Stimulated activated CD8-positive, alpha-beta memory T cell treated with anti-CD3 and anti-CD28 coated beads, Interleukin-2, amount 100 ng/mL, for 48 hours (primary cell): ENCODE measurements at regions not wholly inside any gene's neighbourhood (a gene's known extent, or its start where the extent isn't known, plus 50 kb on each side); places are given as distances from the start of the nearest gene placed in this dataset.
"Not testable (repeated sequence)": the region's sequence is repeated elsewhere in the genome, so short reads cannot be mapped to it uniquely, and the experiment has no call there.

Experiments used
- DNase-seq, 2 donors: peaks; one replicate each; pipeline ENCODE4 v3.0.0-alpha.2; 2020; ENCODE audit warnings: low read depth in 2 of 2

DNA sequence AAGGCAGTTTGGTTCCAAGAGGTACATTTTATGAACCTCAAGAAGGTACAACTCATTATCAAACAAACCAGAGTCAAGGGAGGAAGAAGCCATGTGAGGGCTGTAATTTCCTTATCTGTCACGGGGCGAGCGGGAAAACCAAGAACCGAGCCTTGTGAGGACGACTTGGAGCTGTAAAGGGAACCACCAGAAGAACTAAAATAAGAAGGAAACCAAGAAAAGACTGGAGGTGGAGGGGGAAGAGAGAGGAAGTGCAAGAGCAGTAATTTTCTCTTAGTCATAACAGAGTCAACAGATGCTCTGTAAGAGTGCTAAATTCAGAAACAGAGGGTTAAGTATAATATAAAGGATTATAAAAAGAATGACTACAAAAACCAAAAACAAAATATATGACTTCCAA lies 127.1 kb downstream of the DIRAS2 start:
- no peak for DNase-seq

DNA sequence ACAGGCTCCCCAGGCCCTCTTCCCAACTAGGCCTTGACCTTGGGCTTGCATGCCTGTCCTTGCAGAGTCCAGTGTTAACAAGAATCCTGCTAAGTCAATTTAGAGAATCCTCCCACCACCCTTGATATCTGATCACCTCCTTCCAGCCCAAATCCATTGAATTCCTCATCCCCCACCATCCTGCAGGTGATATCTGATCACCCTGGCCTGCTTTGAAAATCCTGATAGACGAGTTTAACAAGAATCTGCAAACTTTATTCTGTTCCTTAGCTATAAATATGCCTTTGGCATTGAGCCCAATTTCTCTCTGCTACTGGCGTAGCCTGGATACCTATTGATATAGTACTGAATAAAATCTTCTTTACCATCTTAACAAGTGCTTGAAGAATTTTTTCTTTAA lies 125.5 kb downstream of the DIRAS2 start:
- no peak for DNase-seq

DNA sequence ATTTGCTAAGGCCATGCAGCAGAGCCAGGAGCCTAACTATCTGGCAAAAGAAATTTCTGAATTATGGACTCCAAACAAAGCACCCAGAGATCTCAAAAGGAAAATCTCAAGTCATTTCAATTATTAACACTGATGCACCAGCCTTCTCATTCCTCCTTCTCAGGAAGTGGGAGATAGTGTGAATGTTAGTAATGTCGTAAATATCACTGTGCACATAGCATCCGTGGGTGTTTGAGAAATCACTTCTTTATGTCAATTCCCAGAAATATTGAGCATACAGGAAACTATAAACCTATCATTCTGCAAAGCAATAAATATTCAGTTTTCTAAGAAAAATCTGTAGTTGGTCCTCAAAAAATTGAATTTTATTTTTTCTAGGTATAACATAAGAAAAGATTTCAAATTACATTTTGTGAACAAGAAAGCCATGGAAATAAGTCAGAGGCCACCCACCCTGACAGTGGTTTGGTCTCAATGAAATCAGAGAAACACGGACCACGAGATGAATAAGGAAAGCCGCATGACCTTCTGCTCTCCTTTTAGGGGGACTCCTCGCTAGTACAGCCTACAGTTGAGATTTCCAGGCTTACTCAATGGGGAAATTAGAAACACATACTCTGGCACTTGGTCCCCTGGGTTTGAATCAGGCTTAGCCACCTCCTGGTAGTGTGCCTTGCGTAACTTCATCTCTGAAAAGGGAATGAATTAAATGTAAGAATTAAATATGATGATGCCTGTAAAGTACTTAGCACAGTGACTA lies 120.6 kb downstream of the DIRAS2 start:
- no peak for DNase-seq

DNA sequence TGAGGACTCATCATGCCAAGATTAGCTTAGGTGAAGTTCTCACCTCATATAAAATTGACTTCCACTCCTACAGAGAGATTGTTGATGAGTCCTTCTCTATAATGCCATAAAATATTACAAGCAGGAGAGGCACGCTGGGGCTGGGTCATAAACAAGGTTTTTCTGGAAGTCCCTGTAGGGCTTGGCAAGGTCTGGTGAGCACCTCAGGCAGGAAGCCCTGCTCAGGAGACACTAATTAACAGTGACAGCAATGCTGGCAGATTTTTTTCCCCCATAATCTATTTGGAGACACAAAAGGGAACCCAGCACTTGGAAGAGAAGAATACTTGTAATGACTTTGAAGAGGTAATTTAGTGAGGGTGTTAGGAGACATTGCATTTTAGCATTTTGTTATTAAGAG lies 118.7 kb downstream of the DIRAS2 start:
- no peak for DNase-seq

DNA sequence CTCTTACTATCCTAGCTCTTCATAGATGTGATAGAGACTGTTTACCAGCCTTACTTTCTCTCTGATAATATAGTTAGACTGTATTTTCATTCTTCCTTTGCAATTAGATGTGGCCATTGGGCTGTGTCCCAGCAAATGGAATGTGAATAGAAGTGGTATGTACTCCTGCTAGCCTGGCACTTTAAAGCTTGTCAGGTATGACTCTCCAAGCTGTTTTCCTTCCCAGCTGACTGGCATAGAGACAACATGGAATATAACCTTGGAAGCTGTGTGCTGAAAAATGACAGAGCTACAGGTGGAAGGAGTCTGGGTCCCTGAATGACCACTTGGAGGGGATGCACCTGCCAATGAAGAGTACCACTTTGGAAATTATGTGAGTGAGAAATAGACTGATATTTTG lies 116.2 kb downstream of the DIRAS2 start:
- DNase-seq: no peak

DNA sequence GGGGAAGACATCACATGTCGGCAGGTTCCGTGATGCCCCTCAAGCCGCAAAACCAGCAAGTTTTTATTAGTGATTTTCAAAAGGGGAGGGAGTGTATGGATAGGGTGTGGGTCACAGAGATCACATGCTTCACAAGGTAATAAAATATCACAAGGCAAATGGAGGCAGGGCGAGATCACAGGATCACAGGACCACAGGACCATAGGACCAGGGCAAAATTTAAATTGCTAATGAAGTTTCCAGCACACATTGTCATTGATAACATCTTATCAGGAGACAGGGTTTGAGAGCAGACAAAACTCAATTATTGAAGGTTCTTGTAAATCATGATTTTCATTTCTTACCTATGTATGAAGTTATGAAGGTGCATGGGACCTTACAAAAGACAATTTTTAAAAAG lies 106.5 kb downstream of the DIRAS2 start:
- not testable (repeated sequence) for DNase-seq

DNA sequence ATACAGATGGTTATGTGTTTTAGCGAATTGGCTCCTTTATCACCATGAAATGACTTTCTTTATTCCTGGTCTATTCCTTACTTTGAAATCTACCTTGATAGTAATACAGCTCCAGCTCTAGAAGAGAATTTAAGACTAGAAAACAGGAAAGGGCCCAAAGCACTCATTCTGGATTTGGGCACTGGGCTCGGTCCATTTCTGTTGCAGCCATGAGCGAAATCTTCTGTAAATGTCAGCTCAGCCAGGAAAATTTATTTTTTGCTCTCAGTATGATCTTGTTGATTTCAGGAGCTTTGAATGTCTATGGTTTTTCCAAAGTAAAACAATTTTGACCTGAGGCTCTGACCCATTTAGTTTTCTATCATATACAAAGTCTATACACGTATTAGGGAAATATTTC lies 104.1 kb downstream of the DIRAS2 start:
- DNase-seq: no peak

DNA sequence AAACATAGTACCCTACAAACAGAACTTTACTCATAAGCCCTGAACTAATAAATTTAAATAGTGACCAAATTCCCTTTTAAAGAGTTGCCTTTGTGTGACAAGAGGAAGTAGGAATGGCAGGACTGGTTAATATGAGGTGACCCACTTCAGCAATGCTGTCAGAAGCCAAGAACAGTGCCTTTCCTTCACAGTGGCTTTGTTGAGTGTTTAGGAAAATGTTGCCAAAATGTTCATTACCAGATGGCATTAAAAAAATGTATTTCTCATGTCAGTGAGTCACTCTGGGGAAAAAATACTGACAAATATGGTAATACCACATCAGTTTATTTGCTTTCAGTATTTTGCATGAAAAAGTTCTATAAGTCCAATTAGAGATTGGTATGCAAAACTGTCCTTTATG lies 103.3 kb downstream of the DIRAS2 start:
- DNase-seq: no peak

DNA sequence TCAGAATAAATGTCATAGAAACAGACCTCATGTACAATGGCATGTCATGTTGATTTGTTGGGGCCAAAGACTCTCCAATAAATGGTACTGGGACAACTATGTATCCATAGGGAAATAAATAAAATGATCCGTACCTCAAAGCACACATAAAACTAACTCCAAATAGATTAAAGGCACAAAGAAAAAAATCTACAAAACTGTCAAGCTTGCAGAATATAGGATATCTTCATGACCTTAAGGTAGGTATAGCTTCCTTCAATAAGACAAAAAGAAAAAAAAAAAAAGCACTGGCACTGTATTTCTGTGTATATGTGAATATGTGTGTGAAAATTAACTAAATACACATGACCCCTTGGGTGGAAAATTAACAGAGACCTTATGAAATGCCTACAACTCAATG lies 101.9 kb downstream of the DIRAS2 start:
- DNase-seq: no peak

DNA sequence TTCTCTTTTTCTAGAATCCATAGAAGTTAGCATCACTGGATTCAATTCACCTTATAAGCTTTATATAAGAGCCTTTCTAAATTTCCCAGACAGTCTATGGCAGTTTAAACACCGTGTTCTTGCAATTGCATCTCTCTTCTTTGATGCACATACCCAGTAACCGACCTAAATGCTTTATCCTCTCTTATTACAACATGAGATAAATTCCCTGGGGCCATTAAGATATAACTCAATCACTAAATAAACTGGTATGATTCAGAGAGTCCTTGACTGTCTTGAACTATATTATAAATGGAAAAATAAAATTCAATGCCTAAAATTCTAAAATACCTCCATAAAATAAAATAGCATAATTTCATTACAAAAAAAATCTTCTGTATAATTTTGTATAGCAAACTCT lies 98.1 kb downstream of the DIRAS2 start:
- DNase-seq: no peak

DNA sequence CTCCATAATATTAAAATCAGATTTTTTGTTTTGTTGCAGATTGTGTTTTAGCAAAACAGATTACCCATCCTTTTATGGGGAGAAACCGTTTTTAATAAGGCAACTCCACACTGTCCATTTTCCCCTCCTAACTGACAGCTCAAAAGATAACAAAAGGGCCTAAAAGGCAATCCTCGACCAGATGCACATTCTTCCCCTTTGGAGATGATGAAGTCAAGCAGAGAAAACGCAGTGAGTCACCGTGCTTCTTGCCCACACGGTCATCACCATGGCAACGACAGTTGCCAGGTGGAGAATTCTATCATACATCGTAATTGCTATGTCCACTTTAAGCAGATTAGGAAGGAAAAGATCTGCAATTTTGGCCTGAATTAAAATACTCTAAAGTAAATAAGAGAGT lies 96.4 kb downstream of the DIRAS2 start:
- no peak for DNase-seq

DNA sequence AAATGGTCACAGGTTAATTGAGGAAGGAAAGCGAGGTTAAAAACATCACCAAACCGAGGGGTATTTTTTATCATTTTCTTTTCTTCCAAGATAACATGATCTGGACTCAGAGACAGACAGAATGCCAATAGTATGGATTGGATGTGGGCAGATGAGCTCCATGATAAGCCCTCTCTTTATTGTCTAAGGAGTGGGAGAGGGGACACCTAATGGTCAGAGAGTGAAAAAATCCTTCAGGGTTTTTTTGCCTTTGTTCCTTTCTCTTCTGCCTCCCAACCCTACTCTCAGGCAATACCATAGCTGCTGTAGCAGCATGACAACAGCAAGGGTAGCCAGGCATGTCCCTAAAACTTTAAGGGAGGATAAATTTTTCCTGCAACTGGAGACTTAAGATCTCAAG lies 94.7 kb downstream of the DIRAS2 start:
- no peak for DNase-seq

DNA sequence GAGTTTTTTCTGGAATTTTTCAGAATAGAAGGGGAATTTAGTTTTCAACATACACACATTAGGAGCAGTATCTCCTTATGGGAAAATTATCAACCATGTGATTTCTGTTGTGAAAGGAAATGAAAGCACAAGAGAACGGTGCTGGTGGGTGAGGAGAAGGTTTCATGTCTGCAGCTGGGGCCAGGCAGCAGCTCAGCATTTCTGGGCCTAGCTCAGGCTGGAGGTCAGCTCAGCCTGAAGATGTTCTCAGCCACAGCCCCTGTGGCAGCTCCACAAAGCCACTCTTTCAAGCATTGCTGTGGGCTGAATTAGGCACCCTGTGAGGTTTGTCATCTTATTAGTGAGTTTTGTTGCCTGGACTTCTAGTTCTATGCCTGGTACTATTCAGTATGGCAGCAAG lies 90.3 kb downstream of the DIRAS2 start:
- no peak for DNase-seq

DNA sequence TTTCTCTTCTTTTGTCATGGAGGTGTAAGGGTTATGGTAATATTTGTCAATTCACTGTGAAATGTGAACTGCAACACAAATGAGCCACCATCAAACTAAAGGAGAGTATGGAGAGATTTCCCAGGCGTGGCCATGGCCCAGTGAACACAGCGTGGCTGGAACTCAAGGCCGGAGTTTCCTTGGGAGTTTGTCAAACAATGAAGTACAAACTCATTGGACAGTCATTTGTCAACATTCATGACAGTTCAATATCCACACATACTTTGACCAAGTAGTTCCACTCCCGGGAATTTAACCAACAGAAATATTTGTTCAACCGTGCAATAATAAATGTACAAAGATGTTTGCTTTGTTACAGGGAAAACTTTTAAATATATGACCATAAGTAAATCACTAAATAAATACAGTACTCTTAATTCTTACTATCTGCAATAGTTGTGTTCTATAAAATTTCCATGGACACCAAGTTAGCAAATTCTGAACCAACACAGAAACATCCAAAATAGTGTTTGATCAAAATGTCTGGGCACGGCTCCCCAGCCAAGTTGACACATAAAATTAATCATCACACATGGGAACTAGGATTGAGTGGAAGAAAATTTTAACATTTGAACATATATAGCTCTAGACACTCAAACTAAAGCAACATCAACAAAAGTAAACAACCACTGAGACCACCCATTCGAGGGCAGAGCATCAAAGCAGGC lies 87.1 kb downstream of the DIRAS2 start:
- DNase-seq: no peak

DNA sequence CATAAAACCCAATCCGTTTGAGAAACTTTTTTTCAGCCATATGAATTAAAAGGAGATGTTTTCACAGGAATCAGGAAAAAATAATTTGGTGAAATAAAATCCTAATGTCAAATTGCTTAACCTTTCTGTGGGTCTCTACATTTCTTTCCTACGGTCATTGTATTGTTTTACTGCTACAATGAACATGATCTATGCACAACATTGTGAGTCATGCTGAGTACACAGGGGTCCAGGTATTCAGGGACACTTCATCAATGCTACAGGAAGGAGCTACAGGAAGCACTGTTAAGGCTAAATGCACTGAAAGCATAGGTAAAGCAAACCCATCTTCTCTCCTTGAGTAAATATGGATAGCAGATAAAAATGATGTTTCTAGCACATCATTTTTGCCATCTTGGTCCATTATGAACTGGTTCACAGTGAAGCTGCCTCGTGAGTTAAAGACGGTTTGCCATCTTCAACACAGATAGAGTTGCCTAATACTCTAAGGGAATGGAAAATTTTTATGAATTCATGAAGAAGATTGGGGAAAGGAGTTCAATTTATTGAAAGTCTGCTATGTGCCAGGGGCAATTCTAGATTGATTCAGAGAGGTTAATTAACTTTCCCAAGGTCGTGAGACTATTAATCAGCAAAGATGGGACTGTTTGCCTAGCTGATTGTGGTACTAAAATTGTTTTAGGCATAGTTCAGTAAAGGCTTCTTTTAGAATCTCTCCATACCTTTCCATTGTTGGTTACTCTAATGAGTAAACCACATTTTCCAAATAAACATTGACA lies 85.5 kb downstream of the DIRAS2 start:
- DNase-seq: no peak

DNA sequence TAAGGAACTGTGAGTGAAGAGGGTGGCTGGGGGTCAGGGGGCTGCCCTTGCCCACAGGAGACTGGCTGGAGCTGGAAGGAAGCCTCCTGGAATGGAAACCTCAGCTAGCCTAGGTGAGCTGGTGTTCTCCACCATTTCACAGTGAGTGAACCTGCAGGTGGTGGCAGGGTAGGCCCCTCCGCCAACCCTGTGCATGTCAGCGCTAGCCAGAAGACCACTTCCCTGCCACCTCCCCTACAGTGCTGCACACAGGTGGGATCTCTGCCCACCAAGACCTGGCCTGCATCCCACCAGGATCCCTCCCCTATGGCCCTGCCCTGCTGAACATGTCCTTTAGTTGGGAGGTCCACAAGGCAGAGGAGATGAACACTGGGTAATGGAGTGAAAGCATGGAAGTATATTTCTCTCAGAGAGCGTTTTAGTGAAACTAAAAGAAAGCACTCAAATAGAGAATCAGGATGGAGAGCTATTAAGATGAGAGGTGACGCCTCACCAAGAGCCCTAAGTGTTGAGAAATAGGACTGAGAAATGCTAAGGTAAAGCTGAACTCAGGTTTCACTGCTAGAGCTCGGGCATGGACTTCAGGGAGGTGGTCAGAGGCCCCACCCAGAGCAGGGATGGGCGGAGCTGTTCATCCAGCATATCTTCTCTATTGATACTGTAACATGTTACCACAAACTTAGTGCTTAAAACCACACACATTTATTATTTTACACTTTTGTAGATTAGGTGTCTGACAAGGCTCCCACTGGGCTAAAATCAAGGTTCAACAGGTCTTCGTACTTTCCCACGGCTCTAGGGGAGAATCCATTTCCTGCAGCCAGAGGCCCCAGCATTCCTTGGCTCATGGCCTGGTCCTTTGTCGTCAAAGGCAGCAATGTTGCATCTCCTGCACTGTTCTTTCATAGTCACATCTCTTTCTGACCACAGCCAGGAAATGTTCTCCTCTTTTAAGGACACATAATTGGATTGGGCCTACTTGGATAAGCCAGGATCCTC lies 83.2 kb downstream of the DIRAS2 start:
- no peak for DNase-seq
